ENCODE measurements at regions not wholly inside any gene's neighbourhood (a gene's known extent, or its start where the extent isn't known, plus 50 kb on each side); places are given as distances from the start of the nearest gene placed in this dataset.

DNA sequence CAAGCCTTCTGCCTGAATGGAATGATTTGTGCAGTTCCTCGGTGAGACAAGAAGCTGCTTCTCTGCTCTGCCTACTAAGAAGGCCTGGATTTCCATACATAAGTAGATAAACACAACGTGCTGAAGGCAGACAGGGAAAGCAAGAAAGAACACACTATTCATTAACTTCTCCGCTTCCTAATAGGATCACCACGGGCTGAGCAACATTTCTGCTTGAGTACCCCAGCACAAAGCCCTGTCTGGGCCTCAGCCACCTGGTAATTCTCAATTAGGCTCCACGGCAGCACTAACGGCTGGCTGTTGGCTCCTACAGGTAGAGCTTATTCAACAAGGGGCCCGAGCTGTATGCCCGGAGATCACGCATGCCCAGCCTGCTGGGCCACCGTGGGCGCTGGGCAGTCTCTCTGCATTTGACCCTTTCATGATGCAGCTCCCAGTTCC, 1156.6 kb downstream of the TBC1D22A start:
- ATAC-seq (ENCODE audit: low read depth), result no peak
- TF ChIP-seq, protein P1, sequence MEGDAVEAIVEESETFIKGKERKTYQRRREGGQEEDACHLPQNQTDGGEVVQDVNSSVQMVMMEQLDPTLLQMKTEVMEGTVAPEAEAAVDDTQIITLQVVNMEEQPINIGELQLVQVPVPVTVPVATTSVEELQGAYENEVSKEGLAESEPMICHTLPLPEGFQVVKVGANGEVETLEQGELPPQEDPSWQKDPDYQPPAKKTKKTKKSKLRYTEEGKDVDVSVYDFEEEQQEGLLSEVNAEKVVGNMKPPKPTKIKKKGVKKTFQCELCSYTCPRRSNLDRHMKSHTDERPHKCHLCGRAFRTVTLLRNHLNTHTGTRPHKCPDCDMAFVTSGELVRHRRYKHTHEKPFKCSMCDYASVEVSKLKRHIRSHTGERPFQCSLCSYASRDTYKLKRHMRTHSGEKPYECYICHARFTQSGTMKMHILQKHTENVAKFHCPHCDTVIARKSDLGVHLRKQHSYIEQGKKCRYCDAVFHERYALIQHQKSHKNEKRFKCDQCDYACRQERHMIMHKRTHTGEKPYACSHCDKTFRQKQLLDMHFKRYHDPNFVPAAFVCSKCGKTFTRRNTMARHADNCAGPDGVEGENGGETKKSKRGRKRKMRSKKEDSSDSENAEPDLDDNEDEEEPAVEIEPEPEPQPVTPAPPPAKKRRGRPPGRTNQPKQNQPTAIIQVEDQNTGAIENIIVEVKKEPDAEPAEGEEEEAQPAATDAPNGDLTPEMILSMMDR (IDR thresholded peaks at IDR 0.05; ENCODE audit: poor library complexity, severe bottlenecking), result no peak
- Histone ChIP-seq H3K4me3 (ENCODE audit: severe bottlenecking) (no peak overlapping the region), H3K4me1 (ENCODE audit: insufficient read depth, poor library complexity, severe bottlenecking) (no peaks in the 10 kb centered on the region), H3K27me3 (ENCODE audit: insufficient read depth, poor library complexity, severe bottlenecking) (no peaks in the 10 kb centered on the region), H3K36me3 (ENCODE audit: low read depth) (no peaks in the 10 kb centered on the region), H3K27ac (ENCODE audit: poor library complexity, severe bottlenecking) (no peak overlapping the region), H3K9me3 (ENCODE audit: severe bottlenecking) (no peaks in the 10 kb centered on the region)
- no peak for DNase-seq (ENCODE audit: low spot score)

DNA sequence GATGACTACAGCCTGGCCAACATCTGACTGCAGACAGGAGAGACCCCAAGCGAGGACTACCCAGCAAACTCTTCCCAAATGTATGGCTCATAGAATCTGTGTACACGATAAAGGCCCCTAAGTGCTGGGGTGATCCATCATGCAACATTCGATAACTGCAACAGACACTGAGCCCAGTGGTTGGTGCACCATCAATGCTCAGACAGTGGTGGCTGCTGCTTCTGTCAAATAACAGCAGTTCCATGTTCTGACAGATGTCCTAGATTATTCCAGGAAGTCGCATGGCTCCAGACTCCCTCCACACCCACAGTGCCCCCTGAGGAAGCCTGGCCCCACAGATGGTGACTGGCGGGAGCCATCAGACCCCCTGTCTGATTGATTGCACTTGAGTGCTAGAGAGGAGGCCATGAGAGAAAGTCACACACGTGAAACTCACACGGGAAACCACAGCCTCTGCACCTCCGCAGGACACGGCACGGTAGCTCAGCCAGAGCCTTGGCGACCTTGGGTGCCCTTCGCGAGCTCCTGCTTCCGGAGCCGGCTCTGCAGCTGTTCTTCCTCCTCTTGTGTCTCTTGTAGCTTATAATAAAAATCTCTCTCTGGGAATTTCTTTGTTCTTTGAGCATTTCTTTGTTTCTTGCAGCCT, 1155.9 kb downstream of the TBC1D22A start:
- H3K27ac ChIP-seq (ENCODE audit: poor library complexity, severe bottlenecking), result no peak overlapping the region
- no peaks in the 10 kb centered on the region for H3K27me3 ChIP-seq (ENCODE audit: insufficient read depth, poor library complexity, severe bottlenecking)
- no peaks in the 10 kb centered on the region for H3K9me3 ChIP-seq (ENCODE audit: severe bottlenecking)
- TF ChIP-seq, protein P1 (IDR thresholded peaks at IDR 0.05; ENCODE audit: poor library complexity, severe bottlenecking), result no peak
- ATAC-seq (ENCODE audit: low read depth) (no peak), DNase-seq (ENCODE audit: low spot score) (no peak)
- H3K36me3 ChIP-seq (ENCODE audit: low read depth), result no peaks in the 10 kb centered on the region
- H3K4me3 ChIP-seq (ENCODE audit: severe bottlenecking), result no peak overlapping the region
- H3K4me1 ChIP-seq (ENCODE audit: insufficient read depth, poor library complexity, severe bottlenecking), result no peaks in the 10 kb centered on the region

DNA sequence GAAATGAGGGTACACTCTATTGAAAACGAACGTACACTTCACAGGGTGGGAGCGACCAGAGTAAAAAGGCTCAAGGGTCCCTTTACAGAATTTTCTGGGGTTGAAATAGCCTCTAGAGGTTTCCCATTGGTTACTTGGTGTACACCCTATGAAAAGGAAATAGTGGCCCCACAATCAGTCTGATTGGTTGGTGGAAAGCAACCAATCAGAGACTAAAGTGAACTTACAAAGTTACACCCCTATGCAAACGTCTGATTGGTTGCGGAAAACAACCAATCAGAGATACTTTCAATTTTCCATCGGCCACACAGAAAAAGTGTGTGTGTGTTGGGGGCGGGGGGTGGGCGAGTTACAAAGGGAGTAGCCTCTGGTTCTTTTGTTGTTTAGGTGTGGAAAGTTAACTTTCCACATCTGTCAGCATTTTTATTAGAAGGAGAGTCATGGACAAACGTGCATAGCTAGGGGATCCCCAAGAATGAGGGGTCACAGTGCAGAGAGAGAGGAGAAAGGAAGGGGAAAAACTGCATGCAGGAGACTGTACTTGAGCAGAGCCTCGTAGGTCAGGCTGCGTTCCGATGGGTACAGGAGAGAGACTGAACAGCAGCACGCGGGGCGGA, 1152.1 kb downstream of the TBC1D22A start:
- ATAC-seq (ENCODE audit: low read depth) (no peak), DNase-seq (ENCODE audit: low spot score) (no peak)
- TF ChIP-seq, protein P1 (IDR thresholded peaks at IDR 0.05; ENCODE audit: poor library complexity, severe bottlenecking), result no peak
- H3K4me3 ChIP-seq (ENCODE audit: severe bottlenecking), result no peak overlapping the region
- H3K4me1 ChIP-seq (ENCODE audit: insufficient read depth, poor library complexity, severe bottlenecking), result no peaks in the 10 kb centered on the region
- no peak overlapping the region for H3K27ac ChIP-seq (ENCODE audit: poor library complexity, severe bottlenecking)
- peaks cover 7% of the 10 kb centered on the region for H3K9me3 ChIP-seq (ENCODE audit: severe bottlenecking)
- H3K36me3 ChIP-seq (ENCODE audit: low read depth), result no peaks in the 10 kb centered on the region
- H3K27me3 ChIP-seq (ENCODE audit: insufficient read depth, poor library complexity, severe bottlenecking), result no peaks in the 10 kb centered on the region

DNA sequence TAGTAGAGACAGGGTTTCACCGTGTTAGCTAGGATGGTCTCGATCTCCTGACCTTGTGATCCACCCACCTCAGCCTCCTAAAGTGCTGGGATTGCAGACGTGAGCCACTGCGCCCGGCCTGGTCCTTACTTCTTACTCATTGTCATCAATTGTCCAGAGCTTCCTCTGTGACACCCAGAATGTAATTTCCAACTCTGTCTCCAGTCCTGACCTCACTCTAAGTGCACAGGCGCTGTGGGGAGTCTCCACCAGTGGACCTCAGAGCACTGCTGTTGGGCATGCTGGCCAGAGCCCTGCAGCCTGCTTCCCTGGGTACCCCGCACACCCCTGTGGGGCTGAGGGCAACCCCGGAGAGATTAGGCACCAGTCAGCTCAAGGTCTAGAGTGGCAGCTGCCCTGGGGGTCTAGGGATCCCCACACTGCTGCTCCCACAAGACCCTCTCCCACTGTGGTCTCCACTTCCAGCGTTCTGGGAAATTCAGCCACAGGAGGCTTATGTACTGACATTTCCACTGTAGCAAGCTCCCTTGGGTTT, 1140.3 kb downstream of the TBC1D22A start:
- Histone ChIP-seq H3K4me1 (ENCODE audit: insufficient read depth, poor library complexity, severe bottlenecking) (no peaks in the 10 kb centered on the region), H3K9me3 (ENCODE audit: severe bottlenecking) (no peaks in the 10 kb centered on the region), H3K4me3 (ENCODE audit: severe bottlenecking) (no peak overlapping the region), H3K27me3 (ENCODE audit: insufficient read depth, poor library complexity, severe bottlenecking) (peaks cover 4% of the 10 kb centered on the region), H3K36me3 (ENCODE audit: low read depth) (no peaks in the 10 kb centered on the region), H3K27ac (ENCODE audit: poor library complexity, severe bottlenecking) (no peak overlapping the region)
- ATAC-seq (ENCODE audit: low read depth) (no peak), DNase-seq (ENCODE audit: low spot score) (no peak)
- TF ChIP-seq, protein P1 (IDR thresholded peaks at IDR 0.05; ENCODE audit: poor library complexity, severe bottlenecking), result no peak

DNA sequence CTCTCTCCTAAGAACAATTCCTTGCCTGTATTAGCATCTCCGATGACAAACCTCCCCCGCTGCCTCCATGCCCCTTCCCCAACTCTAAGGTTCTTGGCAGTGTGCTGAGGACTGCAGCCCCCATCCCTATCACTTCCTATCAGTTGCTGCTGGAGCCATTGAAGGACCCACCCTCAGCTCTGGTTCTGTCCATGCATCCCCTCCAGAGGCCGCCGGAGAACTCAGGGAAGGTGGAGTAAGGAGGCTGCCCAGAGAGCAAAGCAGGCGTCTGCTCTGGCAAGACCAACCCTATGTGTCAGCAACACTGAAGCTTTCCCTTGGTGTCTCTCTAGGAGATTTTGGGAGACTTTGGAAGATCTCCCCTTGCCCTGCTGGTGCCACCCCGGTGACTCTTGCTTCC, 1139.5 kb downstream of the TBC1D22A start:
- Histone ChIP-seq H3K27me3 (ENCODE audit: insufficient read depth, poor library complexity, severe bottlenecking) (no peaks in the 10 kb centered on the region), H3K4me3 (ENCODE audit: severe bottlenecking) (no peak overlapping the region), H3K9me3 (ENCODE audit: severe bottlenecking) (no peaks in the 10 kb centered on the region), H3K27ac (ENCODE audit: poor library complexity, severe bottlenecking) (no peak overlapping the region), H3K4me1 (ENCODE audit: insufficient read depth, poor library complexity, severe bottlenecking) (no peaks in the 10 kb centered on the region), H3K36me3 (ENCODE audit: low read depth) (no peaks in the 10 kb centered on the region)
- TF ChIP-seq, protein P1 (IDR thresholded peaks at IDR 0.05; ENCODE audit: poor library complexity, severe bottlenecking), result no peak
- DNase-seq (ENCODE audit: low spot score) (no peak), ATAC-seq (ENCODE audit: low read depth) (no peak)
